ENCODE measurements at regions not wholly inside any gene's neighbourhood (a gene's known extent, or its start where the extent isn't known, plus 50 kb on each side); places are given as distances from the start of the nearest gene placed in this dataset.

- TF ChIP-seq CTCF (conservative IDR thresholded peaks at IDR 0.05), result no peak
- Mint-ChIP-seq H3K9me3 (peaks cover 2 to 3% of the 10 kb centered on the region in 2 experiments; a peak in 3 of 5 replicates), H3K4me1 (no peaks in the 10 kb centered on the region), H3K4me3 (no peak overlapping the region), H3K27ac (no peak overlapping the region), H3K36me3 (ENCODE audit: insufficient read depth in 1 of 3, low read depth in 3 of 3) (no peaks in the 10 kb centered on the region), H3K27me3 (ENCODE audit: low read depth) (no peaks in the 10 kb centered on the region)
- Histone ChIP-seq H3T11ph (ENCODE audit: low read length) (no peak overlapping the region), H3K27me3 (ENCODE audit: insufficient read depth, low read length) (no peaks in the 10 kb centered on the region), H4K8ac (replicated peaks; ENCODE audit: insufficient read length, low read depth, low read length) (no peak overlapping the region), H2BK12ac (ENCODE audit: insufficient read length, low read depth, low read length) (no peak overlapping the region), H4K20me1 (ENCODE audit: control insufficient read depth, insufficient read depth, insufficient read length) (no peaks in the 10 kb centered on the region), H3K27ac (ENCODE audit: insufficient read length, low read depth, low read length) (no peak overlapping the region), H3K18ac (ENCODE audit: insufficient read length, low read depth, low read length) (no peak overlapping the region), H3K4ac (ENCODE audit: low read depth, low read length) (no peak overlapping the region), H2AFZ (ENCODE audit: low read length) (no peak overlapping the region), H2AK5ac (ENCODE audit: insufficient read length, low read length) (no peak overlapping the region), H3K23ac (ENCODE audit: insufficient read length, low read depth, low read length) (no peak overlapping the region), H2BK15ac (ENCODE audit: low read depth, low read length) (no peak overlapping the region), H3K9me3 (ENCODE audit: control insufficient read depth, low read depth, low read length) (no peaks in the 10 kb centered on the region), H3K79me1 (ENCODE audit: insufficient read depth, low read depth, low read length, poor library complexity, severe bottlenecking) (no peaks in the 10 kb centered on the region), H2BK5ac (ENCODE audit: insufficient read length, low read length) (no peak overlapping the region), H3K14ac (ENCODE audit: insufficient read depth, low read length) (no peak overlapping the region), H3K4me2 (ENCODE audit: insufficient read depth, insufficient read length, low read length) (no peak overlapping the region), H4K91ac (ENCODE audit: insufficient read length, low read depth, low read length) (no peak overlapping the region), H3K4me1 (ENCODE audit: insufficient read depth, low read length) (no peaks in the 10 kb centered on the region), H3K56ac (ENCODE audit: insufficient read length, low read depth, low read length) (no peak overlapping the region), H4K5ac (ENCODE audit: insufficient read length, low read depth, low read length) (no peak overlapping the region), H2BK120ac (ENCODE audit: low read depth, low read length, poor library complexity, severe bottlenecking) (no peak overlapping the region), H3K9ac (ENCODE audit: extremely low read depth, insufficient read length, low read length) (no peak overlapping the region), H2BK20ac (ENCODE audit: low read depth, low read length, poor library complexity, severe bottlenecking) (no peak overlapping the region), H3K23me2 (ENCODE audit: insufficient read length, low read depth, low read length, poor library complexity, severe bottlenecking) (no peaks in the 10 kb centered on the region), H3K79me2 (ENCODE audit: insufficient read depth, low read length) (no peaks in the 10 kb centered on the region)
- DNase-seq, result no peak
These were observed 2781.6 kb upstream of the PCDH20 start for GRCh38 chr13:64197232-64197631.
